ENCODE measurements at regions not wholly inside any gene's neighbourhood (a gene's known extent, or its start where the extent isn't known, plus 50 kb on each side); places are given as distances from the start of the nearest gene placed in this dataset.
"Not testable (repeated sequence)": the region's sequence is repeated elsewhere in the genome, so short reads cannot be mapped to it uniquely, and the experiment has no call there.

DNA sequence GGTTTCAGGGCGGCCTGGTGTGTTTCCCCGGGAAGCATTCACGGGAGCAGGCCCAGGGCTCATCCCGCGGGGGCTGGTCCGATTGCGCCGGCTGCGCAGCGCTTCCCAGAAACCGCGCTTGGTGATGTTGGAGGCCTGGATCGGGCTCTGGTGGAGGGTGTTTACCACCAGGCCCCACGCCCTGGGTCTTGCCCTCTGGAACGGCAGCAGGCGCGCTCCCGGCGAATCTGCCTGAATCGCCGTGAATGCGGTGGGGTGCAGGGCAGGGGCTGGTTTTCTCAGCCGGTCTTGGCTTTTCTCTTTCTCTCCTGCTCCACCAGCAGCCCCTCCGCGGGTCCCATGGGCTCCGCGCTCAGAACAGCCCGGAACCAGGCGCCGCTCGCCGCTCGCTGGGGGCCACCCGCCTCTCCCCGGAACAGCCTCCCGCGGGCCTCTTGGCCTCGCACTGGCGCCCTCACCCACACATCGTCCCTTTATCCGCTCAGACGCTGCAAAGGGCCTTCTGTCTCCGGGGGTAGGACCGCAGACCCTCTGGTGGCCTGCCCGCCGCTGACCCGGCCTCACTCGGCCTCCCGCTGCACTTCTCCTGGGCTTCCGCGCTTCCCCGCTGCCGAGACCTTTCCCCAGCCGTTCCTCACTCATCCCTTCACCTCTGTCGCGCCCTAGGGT, 69.4 kb upstream of the GJB6 start:
- H3K4me3 ChIP-seq (ENCODE audit: low read depth, poor library complexity, severe bottlenecking) = no peak overlapping the region
- no peak for TF ChIP-seq CTCF (IDR thresholded peaks at IDR 0.05)
- TF ChIP-seq POLR2A (IDR thresholded peaks at IDR 0.05) = no peak
- no peak for DNase-seq (ENCODE audit: low spot score in 2 of 2)
- 43 to 62% methylated on average over 51 to 56 of the region's 56 CpGs for WGBS, 2 donors
- intact Hi-C loops (cut with DNase I; ENCODE audit: low total_unique reads) = no loop called here

- 68 to 87% methylated on average over 7 of the region's 7 CpGs for WGBS, 2 donors
- no peak overlapping the region for H3K4me3 ChIP-seq (ENCODE audit: low read depth, poor library complexity, severe bottlenecking)
- DNase-seq (ENCODE audit: low spot score in 2 of 2) = no peak
- intact Hi-C loops (cut with DNase I; ENCODE audit: low total_unique reads) = no loop called here
- TF ChIP-seq POLR2A (IDR thresholded peaks at IDR 0.05) = no peak
- no peak for TF ChIP-seq CTCF (IDR thresholded peaks at IDR 0.05)
Measured at GRCh38 chr13:20301015-20301402, 68.9 kb upstream of the GJB6 start.

DNA sequence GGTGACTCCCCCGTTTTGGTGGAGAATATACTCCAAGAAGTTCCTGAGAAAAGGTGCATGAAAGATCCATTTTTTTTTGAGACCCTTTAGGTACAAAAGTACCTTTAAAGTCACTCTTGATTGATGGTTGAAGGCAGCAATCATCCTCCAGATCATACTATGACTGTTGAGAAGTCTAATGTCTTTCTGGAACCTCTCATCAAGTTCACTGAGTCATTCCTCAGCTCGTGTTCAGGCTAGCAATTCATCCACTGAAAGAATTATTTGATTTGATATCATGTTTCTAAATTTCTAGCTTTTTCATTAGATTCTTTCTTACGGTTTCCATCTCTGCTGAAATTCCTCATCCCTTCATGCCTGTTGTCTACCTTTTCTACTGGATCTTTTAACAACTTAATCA, 65.1 kb upstream of the GJB6 start:
- no peak overlapping the region for H3K4me3 ChIP-seq (ENCODE audit: low read depth, poor library complexity, severe bottlenecking)
- DNase-seq (ENCODE audit: low spot score in 2 of 2) = no peak
- WGBS, 2 donors = 44 to 45% methylated on average over 3 of the region's 3 CpGs
- intact Hi-C loops (cut with DNase I; ENCODE audit: low total_unique reads) = no loop called here
- TF ChIP-seq CTCF (IDR thresholded peaks at IDR 0.05) (no peak), POLR2A (IDR thresholded peaks at IDR 0.05) (no peak)

GRCh38 chr13:20295956-20296355, 63.8 kb upstream of the GJB6 start:
- H3K4me3 ChIP-seq (ENCODE audit: low read depth, poor library complexity, severe bottlenecking) = no peak overlapping the region
- 66 to 74% methylated on average over 8 of the region's 8 CpGs for WGBS, 2 donors
- no peak for TF ChIP-seq POLR2A (IDR thresholded peaks at IDR 0.05)
- intact Hi-C loops (cut with DNase I; ENCODE audit: low total_unique reads) = no loop called here
- no peak for DNase-seq (ENCODE audit: low spot score in 2 of 2)

DNA sequence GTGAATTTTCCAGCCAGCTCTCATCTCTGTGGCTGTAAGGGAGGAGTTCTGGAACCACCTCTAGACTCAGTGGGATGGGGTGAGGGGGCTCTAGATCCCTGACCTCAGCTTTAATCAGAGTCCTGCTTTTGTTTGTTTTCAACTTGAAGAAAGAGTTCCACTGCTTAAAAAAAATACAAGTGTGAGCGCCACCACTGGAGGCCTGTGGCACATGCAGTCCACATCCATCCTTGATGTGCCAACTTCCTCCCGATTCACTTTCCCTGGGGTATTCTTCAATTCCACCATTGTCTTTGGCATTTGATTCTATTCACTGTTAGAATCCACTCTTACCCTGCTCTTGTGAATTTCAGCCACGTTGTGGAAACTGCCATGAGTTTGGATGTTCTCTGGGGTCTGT, 62.4 kb upstream of the GJB6 start:
- WGBS, 2 donors = 63 to 74% methylated on average over 3 of the region's 3 CpGs
- intact Hi-C loops (cut with DNase I; ENCODE audit: low total_unique reads) = no loop called here

DNA sequence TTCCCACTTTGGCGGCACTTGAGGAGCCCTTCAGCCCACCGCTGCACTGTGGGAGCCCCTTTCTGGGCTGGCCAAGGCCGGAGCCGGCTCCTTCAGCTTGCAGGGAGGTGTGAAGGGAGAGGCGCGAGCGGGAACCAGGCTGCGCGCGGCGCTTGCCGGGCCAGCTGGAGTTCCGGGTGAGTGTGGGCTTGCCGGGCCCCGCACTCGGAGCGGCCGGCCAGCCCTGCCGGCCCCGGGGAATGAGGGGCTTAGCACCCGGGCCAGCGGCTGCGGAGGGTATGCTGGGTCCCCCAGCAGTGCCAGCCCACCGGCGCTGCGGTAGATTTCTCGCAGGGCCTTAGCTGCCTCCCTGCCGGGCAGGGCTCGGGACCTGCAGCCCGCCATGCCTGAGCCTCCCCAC, 60.2 kb upstream of the GJB6 start:
- intact Hi-C loops (cut with DNase I; ENCODE audit: low total_unique reads); DNase-seq (ENCODE audit: low spot score in 2 of 2); H3K4me3 ChIP-seq (ENCODE audit: low read depth, poor library complexity, severe bottlenecking): not testable (repeated sequence)
- WGBS, 2 donors = 93 to 95% methylated on average over 22 to 30 of the region's 30 CpGs

More for the DNA sequence above, 62.4 kb upstream of the GJB6 start:
- no peak overlapping the region for H3K4me3 ChIP-seq (ENCODE audit: low read depth, poor library complexity, severe bottlenecking)
- no peak for DNase-seq (ENCODE audit: low spot score in 2 of 2)
- TF ChIP-seq CTCF (IDR thresholded peaks at IDR 0.05) = no peak
- TF ChIP-seq POLR2A (IDR thresholded peaks at IDR 0.05) = no peak

GRCh38 chr13:20291675-20292074, 59.6 kb upstream of the GJB6 start:
- WGBS, 2 donors = 60 to 74% methylated on average over 5 of the region's 5 CpGs

More at GRCh38 chr13:20291675-20292074, 59.6 kb upstream of the GJB6 start:
- intact Hi-C loops (cut with DNase I; ENCODE audit: low total_unique reads) = no loop called here
- no peak overlapping the region for H3K4me3 ChIP-seq (ENCODE audit: low read depth, poor library complexity, severe bottlenecking)
- no peak for DNase-seq (ENCODE audit: low spot score in 2 of 2)
- TF ChIP-seq POLR2A (IDR thresholded peaks at IDR 0.05) (no peak), CTCF (IDR thresholded peaks at IDR 0.05) (no peak)

All from lower leg skin (tissue), 4 donors.